ENCODE measurements at regions not wholly inside any gene's neighbourhood (a gene's known extent, or its start where the extent isn't known, plus 50 kb on each side); places are given as distances from the start of the nearest gene placed in this dataset.

GRCh38 chr1:30600706-30601105 lies 122.7 kb downstream of the MATN1 start:
- TF ChIP-seq CTCF (IDR thresholded peaks at IDR 0.05), result no peak
- Mint-ChIP-seq H3K9me3 (no peaks in the 10 kb centered on the region), H3K4me3 (no peak overlapping the region), H3K4me1 (ENCODE audit: low read depth) (no peaks in the 10 kb centered on the region), H3K27me3 (ENCODE audit: insufficient read depth) (peaks cover 41% of the 10 kb centered on the region), H3K36me3 (ENCODE audit: low read depth) (no peaks in the 10 kb centered on the region), H3K27ac (no peak overlapping the region)
- DNase-seq, result no peak

GRCh38 chr1:30600258-30600657 lies 123.1 kb downstream of the MATN1 start:
- Mint-ChIP-seq H3K27ac (no peak overlapping the region), H3K4me3 (no peak overlapping the region), H3K36me3 (ENCODE audit: low read depth) (no peaks in the 10 kb centered on the region), H3K4me1 (ENCODE audit: low read depth) (no peaks in the 10 kb centered on the region), H3K9me3 (no peaks in the 10 kb centered on the region), H3K27me3 (ENCODE audit: insufficient read depth) (peaks cover 39% of the 10 kb centered on the region)
- DNase-seq, result no peak
- no peak for TF ChIP-seq CTCF (IDR thresholded peaks at IDR 0.05)

- DNase-seq, result no peak
- Mint-ChIP-seq H3K4me3 (no peak overlapping the region), H3K9me3 (no peaks in the 10 kb centered on the region), H3K27me3 (ENCODE audit: insufficient read depth) (peaks cover 34% of the 10 kb centered on the region), H3K27ac (no peak overlapping the region), H3K36me3 (ENCODE audit: low read depth) (no peaks in the 10 kb centered on the region), H3K4me1 (ENCODE audit: low read depth) (no peaks in the 10 kb centered on the region)
- no peak for TF ChIP-seq CTCF (IDR thresholded peaks at IDR 0.05)
Measured at GRCh38 chr1:30599721-30600120, 123.7 kb downstream of the MATN1 start.

- no peaks in the 10 kb centered on the region; the same call in 1 of the 2 replicates for H3K9me3 Mint-ChIP-seq
- no peaks in the 10 kb centered on the region for H3K4me1 Mint-ChIP-seq (ENCODE audit: low read depth)
- no peak overlapping the region for H3K27ac Mint-ChIP-seq
- TF ChIP-seq CTCF (IDR thresholded peaks at IDR 0.05), result no peak
- DNase-seq, result no peak
- H3K4me3 Mint-ChIP-seq, result no peak overlapping the region
- H3K27me3 Mint-ChIP-seq (ENCODE audit: insufficient read depth), result peaks cover 34% of the 10 kb centered on the region
- H3K36me3 Mint-ChIP-seq (ENCODE audit: low read depth), result no peaks in the 10 kb centered on the region
Measured at GRCh38 chr1:30598571-30599114, 124.7 kb downstream of the MATN1 start.

- Mint-ChIP-seq H3K36me3 (ENCODE audit: low read depth) (no peaks in the 10 kb centered on the region), H3K4me3 (no peak overlapping the region), H3K27me3 (ENCODE audit: insufficient read depth) (peaks cover 31% of the 10 kb centered on the region), H3K27ac (no peak overlapping the region), H3K9me3 (no peaks in the 10 kb centered on the region; the same call in 1 of the 2 replicates), H3K4me1 (ENCODE audit: low read depth) (no peaks in the 10 kb centered on the region)
- DNase-seq, result no peak
- TF ChIP-seq CTCF (IDR thresholded peaks at IDR 0.05), result no peak
Measured at GRCh38 chr1:30597711-30598110, 125.7 kb downstream of the MATN1 start.

GRCh38 chr1:30596891-30597290 lies 126.5 kb downstream of the MATN1 start:
- Mint-ChIP-seq H3K27me3 (ENCODE audit: insufficient read depth) (peaks cover 28% of the 10 kb centered on the region), H3K4me1 (ENCODE audit: low read depth) (no peaks in the 10 kb centered on the region), H3K36me3 (ENCODE audit: low read depth) (no peaks in the 10 kb centered on the region), H3K9me3 (no peaks in the 10 kb centered on the region; the same call in 1 of the 2 replicates), H3K27ac (no peak overlapping the region), H3K4me3 (no peak overlapping the region)
- no peak for TF ChIP-seq CTCF (IDR thresholded peaks at IDR 0.05)
- DNase-seq, result no peak

All from HFFc6 (cell line).